AG09309 (cell line): ENCODE measurements at regions not wholly inside any gene's neighbourhood (a gene's known extent, or its start where the extent isn't known, plus 50 kb on each side); places are given as distances from the start of the nearest gene placed in this dataset.

Experiments
- DNase-seq: peaks from one replicate; pipeline ENCODE4 v3.0.0-alpha.2; 2010; ENCODE audit warnings: low read depth
- H3K4me3 ChIP-seq: 2 replicates; pipeline ENCODE4 v1.5.1; 2011; ENCODE audit warnings: mild to moderate bottlenecking, low read depth, low read length, moderate library complexity; ENCODE audit not compliant: control insufficient read depth
- CTCF ChIP-seq: IDR thresholded peaks from 2 replicates; pipeline ENCODE4 v1.5.1; 2011; ENCODE audit warnings: mild to moderate bottlenecking, low read depth, low read length, inconsistent platforms; ENCODE audit not compliant: insufficient read depth, control insufficient read depth; ENCODE audit errors: missing control alignments

- no peak for DNase-seq
- H3K4me3 ChIP-seq, result no peak overlapping the region
- TF ChIP-seq CTCF, result no peak
Observed at GRCh38 chr17:72056155-72056554, 64.7 kb upstream of the SOX9 start.

GRCh38 chr17:72056727-72057290, 64.0 kb upstream of the SOX9 start:
- no peak overlapping the region for H3K4me3 ChIP-seq
- TF ChIP-seq CTCF, result no peak
- DNase-seq, result no peak

GRCh38 chr17:72060084-72060483, 60.7 kb upstream of the SOX9 start:
- TF ChIP-seq CTCF, result no peak
- no peak overlapping the region for H3K4me3 ChIP-seq
- no peak for DNase-seq

GRCh38 chr17:72063262-72063661, 57.6 kb upstream of the SOX9 start:
- H3K4me3 ChIP-seq, result no peak overlapping the region
- TF ChIP-seq CTCF, result no peak
- DNase-seq, result no peak

GRCh38 chr17:72063756-72064450, 56.9 kb upstream of the SOX9 start:
- H3K4me3 ChIP-seq, result no peak overlapping the region
- no peak for DNase-seq
- TF ChIP-seq CTCF, result no peak

- DNase-seq, result no peak
- TF ChIP-seq CTCF, result no peak
- H3K4me3 ChIP-seq, result no peak overlapping the region
Observed at GRCh38 chr17:72064606-72065193, 56.1 kb upstream of the SOX9 start.
